ENCODE measurements at regions not wholly inside any gene's neighbourhood (a gene's known extent, or its start where the extent isn't known, plus 50 kb on each side); places are given as distances from the start of the nearest gene placed in this dataset.
"Not testable (repeated sequence)": the region's sequence is repeated elsewhere in the genome, so short reads cannot be mapped to it uniquely, and the experiment has no call there.

- Histone ChIP-seq H3K36me3 (no peaks in the 10 kb centered on the region), H4K20me1 (no peaks in the 10 kb centered on the region), H3K4me2 (no peak overlapping the region), H3K4me3 (no peak overlapping the region), H3K9me3 (replicated peaks in 1 of 11) (peaks cover 0 to 1% (median 0%) of the 10 kb centered on the region in 11 experiments; a peak in 1 of 22 replicates), H3K27ac (no peak overlapping the region), H3K4me1 (peaks cover 0 to 58% (median 18%) of the 10 kb centered on the region in 10 experiments; a peak in 16 of 20 replicates), H3K9ac (no peak overlapping the region), H3K27me3 (no peaks in the 10 kb centered on the region)
- no peak for TF ChIP-seq Cebpa-rat (IDR thresholded peaks at IDR 0.05)
Measured at GRCh38 chr12:47348206-47348605, 268.4 kb upstream of the AMIGO2 start.

- H3K9ac ChIP-seq = no peak overlapping the region; a peak in 1 of 22 replicates
- no peaks in the 10 kb centered on the region for H3K27me3 ChIP-seq
- TF ChIP-seq Cebpa-rat (IDR thresholded peaks at IDR 0.05) = no peak
- peaks cover 0 to 42% (median 16%) of the 10 kb centered on the region in 10 experiments; a peak in 16 of 20 replicates for H3K4me1 ChIP-seq
- peak overlapping the region in 3 of 11 experiments; percentile 5 to 48 (median 30); a peak in 2 of 22 replicates for H3K4me2 ChIP-seq
- no peak overlapping the region for H3K4me3 ChIP-seq
- no peaks in the 10 kb centered on the region for H4K20me1 ChIP-seq
- H3K9me3 ChIP-seq (replicated peaks in 1 of 11) = no peaks in the 10 kb centered on the region
- H3K36me3 ChIP-seq = no peaks in the 10 kb centered on the region
- no peak overlapping the region; a peak in 1 of 22 replicates for H3K27ac ChIP-seq
Measured at GRCh38 chr12:47346251-47347019, 266.7 kb upstream of the AMIGO2 start.

GRCh38 chr12:47343684-47344567 lies 264.2 kb upstream of the AMIGO2 start:
- Histone ChIP-seq H3K4me3 (no peak overlapping the region), H3K9me3 (replicated peaks in 1 of 11) (no peaks in the 10 kb centered on the region), H3K9ac (no peak overlapping the region), H3K27ac (no peak overlapping the region), H3K36me3 (no peaks in the 10 kb centered on the region), H4K20me1 (no peaks in the 10 kb centered on the region), H3K4me1 (peaks cover 0 to 17% (median 0%) of the 10 kb centered on the region in 10 experiments; a peak in 6 of 20 replicates), H3K27me3 (no peaks in the 10 kb centered on the region), H3K4me2 (no peak overlapping the region)
- no peak for TF ChIP-seq Cebpa-rat (IDR thresholded peaks at IDR 0.05)

GRCh38 chr12:47340411-47341015 lies 260.8 kb upstream of the AMIGO2 start:
- H3K4me3 ChIP-seq = no peak overlapping the region
- H4K20me1 ChIP-seq = no peaks in the 10 kb centered on the region
- no peak overlapping the region for H3K27ac ChIP-seq
- H3K27me3 ChIP-seq = no peaks in the 10 kb centered on the region
- no peak overlapping the region for H3K4me2 ChIP-seq
- H3K36me3 ChIP-seq = no peaks in the 10 kb centered on the region
- H3K9me3 ChIP-seq (replicated peaks in 1 of 11) = peaks cover 10 to 23% (median 16%) of the 10 kb centered on the region in 11 experiments; a peak in 17 of 22 replicates
- no peak for TF ChIP-seq Cebpa-rat (IDR thresholded peaks at IDR 0.05)
- no peaks in the 10 kb centered on the region for H3K4me1 ChIP-seq
- H3K9ac ChIP-seq = no peak overlapping the region

GRCh38 chr12:47337581-47337980 lies 257.8 kb upstream of the AMIGO2 start:
- Histone ChIP-seq H4K20me1 (no peaks in the 10 kb centered on the region), H3K27ac (no peak overlapping the region), H3K9ac (no peak overlapping the region), H3K4me2 (no peak overlapping the region), H3K27me3 (no peaks in the 10 kb centered on the region), H3K4me1 (no peaks in the 10 kb centered on the region), H3K4me3 (no peak overlapping the region), H3K36me3 (no peaks in the 10 kb centered on the region), H3K9me3 (replicated peaks in 1 of 11) (peaks cover 13 to 32% (median 25%) of the 10 kb centered on the region in 11 experiments; a peak in 17 of 22 replicates)
- no peak for TF ChIP-seq Cebpa-rat (IDR thresholded peaks at IDR 0.05)

GRCh38 chr12:47333271-47333858 lies 253.6 kb upstream of the AMIGO2 start:
- H3K27me3 ChIP-seq = not testable (repeated sequence)

GRCh38 chr12:47328831-47329545 lies 249.2 kb upstream of the AMIGO2 start:
- Histone ChIP-seq H3K9ac (no peak overlapping the region), H3K27ac (no peak overlapping the region), H3K4me1 (no peaks in the 10 kb centered on the region), H3K9me3 (replicated peaks in 1 of 11) (peaks cover 0 to 8% (median 0%) of the 10 kb centered on the region in 11 experiments; a peak in 3 of 22 replicates), H3K27me3 (no peaks in the 10 kb centered on the region), H4K20me1 (no peaks in the 10 kb centered on the region), H3K4me3 (no peak overlapping the region), H3K36me3 (no peaks in the 10 kb centered on the region), H3K4me2 (no peak overlapping the region)
- TF ChIP-seq Cebpa-rat (IDR thresholded peaks at IDR 0.05) = no peak

More at GRCh38 chr12:47333271-47333858, 253.6 kb upstream of the AMIGO2 start:
- not testable (repeated sequence) for H3K4me2 ChIP-seq, H3K36me3 ChIP-seq, H3K27ac ChIP-seq, H3K4me1 ChIP-seq, H3K4me3 ChIP-seq, H4K20me1 ChIP-seq, H3K9ac ChIP-seq
- H3K9me3 ChIP-seq (replicated peaks in 1 of 11) = peaks cover 13 to 32% (median 25%) of the 10 kb centered on the region in 11 experiments; a peak in 17 of 22 replicates

- H3K4me1 ChIP-seq = peaks cover 0 to 12% (median 0%) of the 10 kb centered on the region in 10 experiments; a peak in 5 of 20 replicates
Measured at GRCh38 chr12:47326190-47326589, 246.4 kb upstream of the AMIGO2 start.

More at GRCh38 chr12:47326190-47326589, 246.4 kb upstream of the AMIGO2 start:
- Histone ChIP-seq H3K4me3 (no peak overlapping the region), H3K9me3 (replicated peaks in 1 of 11) (peaks cover 0 to 7% (median 0%) of the 10 kb centered on the region in 11 experiments; a peak in 2 of 22 replicates), H3K27ac (no peak overlapping the region), H3K9ac (no peak overlapping the region), H3K27me3 (no peaks in the 10 kb centered on the region), H3K4me2 (no peak overlapping the region), H4K20me1 (no peaks in the 10 kb centered on the region), H3K36me3 (no peaks in the 10 kb centered on the region)
- TF ChIP-seq Cebpa-rat (IDR thresholded peaks at IDR 0.05) = no peak

Data from BLaER1 treated with 17β-estradiol and CSF1 and Interleukin-3, amounts not matched to agents 10 nM and 100 nM (cell line).